T47D (cell line): ENCODE measurements at regions not wholly inside any gene's neighbourhood (a gene's known extent, or its start where the extent isn't known, plus 50 kb on each side); places are given as distances from the start of the nearest gene placed in this dataset.
A peak's percentile ranks its signal among the peaks of the same experiment; 100 is the strongest.

Experiments used
- DNase-seq, 2 experiments: peaks; one replicate each; pipeline versions ENCODE4 v3.0.0 to v3.0.0-alpha.2; 2011 to 2012; ENCODE audit warnings: low read depth in 1 of 2, low spot score in 1 of 2
- JUND ChIP-seq: IDR thresholded peaks from 2 replicates; pipeline ENCODE4 v1.6.1; 2012; ENCODE audit warnings: low read depth
- in situ Hi-C: cut with HindIII; loops from 2 replicates; pipeline ENCODE4 v1.10.0; 2016; ENCODE audit warnings: low sequenced_read_pairs, low pct_unique_long_range_greater_than_20kb

GRCh38 chr12:90851800-90852718, 102.9 kb downstream of the CCER1 start:
- in situ Hi-C loops: no loop called here
- DNase-seq: no peak
- no peak for TF ChIP-seq JUND

GRCh38 chr12:90842477-90842876, 112.5 kb downstream of the CCER1 start:
- in situ Hi-C loops: no loop called here
- no peak for TF ChIP-seq JUND
- DNase-seq: no peak

DNA sequence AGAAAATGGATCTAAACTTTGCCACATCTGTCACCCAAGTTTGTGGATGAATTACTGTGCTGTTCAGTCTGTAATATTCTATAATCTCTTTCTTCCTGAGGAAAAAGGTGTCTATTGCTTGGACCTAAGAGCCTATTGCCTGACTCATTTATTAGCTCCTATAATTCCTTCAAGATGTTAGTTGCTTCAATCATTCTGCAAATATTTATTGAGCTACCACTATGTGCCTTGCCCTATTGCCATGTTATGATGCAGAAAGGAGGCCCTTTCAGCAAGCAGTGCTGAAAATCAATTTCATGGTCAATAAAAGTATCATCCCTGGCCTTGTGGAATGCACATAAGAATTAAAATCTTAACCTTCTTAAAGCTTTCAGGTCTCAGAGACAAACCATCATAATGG, 113.6 kb downstream of the CCER1 start:
- DNase-seq: no peak
- in situ Hi-C loops: no loop called here
- no peak for TF ChIP-seq JUND

DNA sequence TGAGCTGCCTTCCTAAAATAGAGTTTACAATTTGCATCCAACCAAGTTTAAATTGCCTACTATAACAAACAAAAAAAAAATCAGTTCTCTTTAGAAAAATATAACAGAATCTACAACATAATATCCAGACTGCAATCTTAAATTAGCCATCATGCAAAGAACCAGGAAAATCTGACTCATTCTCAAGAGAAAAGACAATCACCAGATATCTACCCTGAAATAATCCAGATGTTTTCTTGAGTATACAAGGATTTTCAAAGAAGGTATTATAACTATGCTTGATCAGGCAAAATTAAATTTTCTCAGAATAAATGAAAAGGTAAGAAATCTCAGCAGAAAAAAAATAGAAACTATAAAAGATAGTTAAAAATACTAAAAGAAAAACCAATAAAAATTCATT, 115.6 kb downstream of the CCER1 start:
- in situ Hi-C loops: no loop called here
- TF ChIP-seq JUND: no peak
- no peak for DNase-seq

DNA sequence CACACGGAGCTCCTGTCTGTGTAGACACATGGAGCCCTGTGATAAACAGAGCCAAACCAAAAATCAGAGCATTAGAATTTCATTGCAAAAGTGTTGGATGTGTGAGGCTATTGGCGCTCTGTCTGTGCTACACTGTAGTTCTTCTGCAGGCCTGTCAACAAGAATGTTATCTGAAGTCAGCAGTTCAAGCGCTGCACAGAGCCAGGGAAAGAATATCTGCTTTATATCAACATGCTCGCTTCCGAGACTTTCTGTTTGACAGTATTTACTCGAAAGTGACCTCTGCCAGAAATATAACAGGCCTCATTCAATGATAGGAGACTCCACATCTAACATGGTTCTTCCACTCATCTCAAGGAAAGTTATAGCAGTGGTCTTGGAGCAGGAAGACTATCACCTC, 118.3 kb downstream of the CCER1 start:
- in situ Hi-C loops: no loop called here
- no peak for TF ChIP-seq JUND
- DNase-seq: no peak

- no peak for DNase-seq
- in situ Hi-C loops: no loop called here
- TF ChIP-seq JUND: no peak
Observed at GRCh38 chr12:90833228-90833627, 121.7 kb downstream of the CCER1 start.

DNA sequence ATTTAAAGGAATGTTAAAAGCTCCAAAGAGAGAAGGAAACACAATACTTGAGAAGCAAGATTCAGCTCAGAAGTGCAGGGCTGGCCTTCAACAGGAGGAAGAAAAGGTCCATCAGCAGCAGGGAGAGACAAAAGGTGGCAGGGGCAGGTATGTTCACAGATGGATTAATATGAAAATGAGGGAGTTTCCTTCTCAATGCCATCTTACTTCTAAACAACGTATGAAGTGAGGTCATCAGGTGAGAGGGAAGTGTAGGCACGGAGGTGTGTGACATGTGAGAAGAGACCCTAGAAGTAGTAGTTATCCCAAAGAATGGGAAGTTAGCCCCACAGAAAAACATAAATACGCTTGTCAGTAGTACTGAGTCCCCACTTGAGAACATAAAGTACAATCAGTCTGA, 122.5 kb downstream of the CCER1 start:
- in situ Hi-C loops: no loop called here
- no peak for DNase-seq
- TF ChIP-seq JUND: no peak

DNA sequence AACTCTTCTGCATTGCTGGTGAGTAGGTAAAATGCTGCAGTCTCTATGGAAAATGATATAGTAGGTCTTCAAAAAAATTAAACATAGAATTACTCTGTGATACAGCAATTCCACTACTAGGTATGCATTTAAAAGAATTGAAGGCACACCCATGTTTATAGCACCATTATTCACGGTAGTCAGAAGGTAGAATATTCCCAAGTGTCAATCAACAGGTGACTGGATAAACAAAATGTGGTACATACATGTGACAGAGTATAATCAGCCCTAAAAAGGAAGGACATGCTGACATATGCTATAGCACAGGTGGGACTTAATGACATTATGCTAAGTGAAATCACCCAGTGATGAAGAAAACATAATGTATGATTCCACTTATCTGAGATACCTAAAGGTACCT, 123.3 kb downstream of the CCER1 start:
- no peak for DNase-seq
- no peak for TF ChIP-seq JUND
- in situ Hi-C loops: no loop called here

DNA sequence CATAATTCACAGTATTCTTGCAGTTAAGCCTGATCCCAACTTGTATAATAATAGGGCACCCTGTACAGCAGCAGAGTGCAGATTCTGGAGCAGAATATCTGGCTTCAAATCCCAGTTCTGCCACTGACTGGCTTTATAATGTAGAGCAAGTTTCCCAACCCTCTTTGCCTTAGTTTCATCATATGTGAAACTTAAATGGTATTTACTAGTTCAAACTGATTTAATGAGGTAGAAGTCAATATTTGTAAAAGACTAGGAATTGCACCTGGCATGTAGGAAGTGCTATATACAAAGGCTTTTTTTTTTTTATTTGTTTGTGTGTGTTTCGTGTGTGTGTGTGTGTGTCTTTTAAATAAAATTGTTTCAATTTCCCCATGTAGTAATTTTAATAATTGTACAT, 125.9 kb downstream of the CCER1 start:
- TF ChIP-seq JUND: no peak
- peak in 1 of 2 experiments; percentile 75 for DNase-seq
- in situ Hi-C loops: no loop called here

DNA sequence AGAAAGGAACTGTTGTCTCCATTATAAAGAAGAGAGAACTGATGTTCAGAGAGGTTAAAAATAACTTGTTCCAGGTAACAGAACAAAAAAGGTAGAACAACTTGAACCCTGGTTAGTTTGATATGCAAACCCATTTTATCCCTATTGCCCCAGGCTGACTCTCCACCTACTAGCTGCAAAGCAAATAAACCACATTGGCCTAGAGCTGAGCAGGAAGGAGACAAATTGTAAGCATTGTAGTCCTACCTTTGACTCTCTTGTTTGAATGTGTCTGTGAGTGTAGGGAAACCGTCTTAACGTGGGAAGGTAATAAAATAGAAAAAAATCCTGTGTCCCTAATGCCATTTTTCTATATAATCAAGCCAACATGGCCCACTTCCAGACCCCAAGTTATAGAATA, 126.4 kb downstream of the CCER1 start:
- in situ Hi-C loops: no loop called here

DNA sequence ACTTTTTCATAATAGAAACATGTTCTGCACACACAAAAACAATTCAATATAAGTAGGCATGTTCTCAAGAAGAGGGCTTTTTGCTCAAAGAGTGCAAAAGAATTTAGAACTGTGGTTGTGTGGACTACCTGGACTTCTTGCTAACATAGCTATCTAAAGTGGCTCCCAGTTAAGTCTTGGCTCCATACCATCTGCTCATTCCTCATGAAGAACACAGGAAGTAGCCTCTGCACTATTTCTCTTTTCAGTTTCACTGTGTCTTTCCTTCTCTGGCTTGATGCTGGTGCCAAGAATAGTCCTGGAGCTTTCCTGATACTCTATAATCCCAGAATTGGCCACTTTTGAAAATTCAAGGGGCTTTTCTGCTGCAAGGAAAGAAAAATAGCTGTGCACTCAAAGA, 127.4 kb downstream of the CCER1 start:
- DNase-seq: no peak
- in situ Hi-C loops: no loop called here
- no peak for TF ChIP-seq JUND

More for the DNA sequence above, 126.4 kb downstream of the CCER1 start:
- TF ChIP-seq JUND: no peak; the same call in 1 of the 2 replicates
- peak in 1 of 2 experiments; percentile 68 for DNase-seq

DNA sequence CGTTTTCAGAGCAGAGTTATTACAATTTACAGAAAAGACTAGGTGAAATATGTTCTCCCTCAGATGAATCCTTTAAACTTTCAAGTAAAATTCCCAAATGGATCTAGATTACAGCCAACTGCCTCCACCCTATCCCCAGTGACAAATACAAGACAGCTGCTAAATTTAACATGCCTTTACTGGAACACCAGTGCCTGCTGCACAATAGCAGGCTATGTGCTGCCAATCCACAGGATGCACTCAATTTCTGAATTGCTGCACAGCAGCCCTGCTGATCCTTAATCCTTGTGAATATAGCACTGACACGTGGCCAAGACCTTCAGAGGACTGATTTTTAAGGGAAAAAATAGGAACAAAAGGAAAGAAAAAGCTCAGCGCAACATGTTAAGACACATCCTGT, 128.9 kb downstream of the CCER1 start:
- in situ Hi-C loops: no loop called here
- no peak for TF ChIP-seq JUND
- DNase-seq: no peak

DNA sequence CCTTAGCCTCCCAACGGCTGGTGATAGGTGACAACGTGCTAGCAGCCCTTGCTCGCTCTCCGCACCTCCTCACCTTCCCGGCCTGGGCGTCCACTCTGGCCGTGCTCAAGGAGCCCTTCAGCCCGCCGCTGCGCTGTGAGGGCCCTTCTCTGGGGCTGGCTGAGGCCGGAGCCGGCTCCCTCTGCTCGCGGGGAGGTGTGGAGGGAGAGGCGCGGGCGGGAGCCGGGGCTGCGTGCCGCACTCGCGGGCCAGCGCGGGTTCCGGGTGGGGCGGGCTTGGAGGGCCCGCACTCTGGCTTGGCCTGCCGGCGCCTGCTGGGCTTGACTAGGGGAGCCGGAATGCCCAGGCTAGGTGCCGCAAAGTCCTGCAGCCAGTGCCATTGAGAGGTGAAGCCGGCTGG, 131.1 kb downstream of the CCER1 start:
- in situ Hi-C loops: no loop called here

DNA sequence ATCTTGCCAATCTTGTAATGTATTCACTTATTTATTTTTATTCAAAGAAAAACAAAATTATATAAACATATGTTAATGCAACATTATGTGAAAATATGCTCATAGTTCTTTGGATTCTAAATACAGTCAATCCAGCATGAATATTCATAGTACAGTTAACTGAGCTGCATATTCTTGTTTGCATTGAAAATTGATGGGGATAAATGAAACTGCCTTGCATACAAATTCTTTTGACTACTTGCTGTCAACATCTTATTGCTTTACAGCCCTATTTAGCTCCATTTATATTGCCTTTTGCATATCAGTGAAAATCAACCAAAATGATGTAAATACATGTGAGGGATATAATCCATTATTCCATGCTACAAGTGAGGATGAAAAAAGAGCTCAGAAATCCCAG, 135.3 kb downstream of the CCER1 start:
- DNase-seq: no peak
- in situ Hi-C loops: no loop called here
- no peak for TF ChIP-seq JUND

More for the DNA sequence above, 131.1 kb downstream of the CCER1 start:
- DNase-seq: no peak
- no peak for TF ChIP-seq JUND
